Transverse colon (tissue), 4 donors: ENCODE measurements at regions not wholly inside any gene's neighbourhood (a gene's known extent, or its start where the extent isn't known, plus 50 kb on each side); places are given as distances from the start of the nearest gene placed in this dataset.

ENCODE experiments used
- DNase-seq: peaks from one replicate; pipeline ENCODE4 v3.0.0-alpha.2; 2019
- H3K27ac ChIP-seq, 4 donors: fragments of 200-600 bp; sonication (generic); 2 replicates each; pipeline ENCODE4 v1.5.1; 2016 to 2018; ENCODE audit warnings: inconsistent platforms in 4 of 4
- H3K27me3 ChIP-seq: fragments of 200-600 bp; sonication (generic); 2 replicates; pipeline ENCODE4 v1.5.1; 2017; ENCODE audit warnings: inconsistent platforms
- H3K36me3 ChIP-seq, 4 donors: fragments of 200-600 bp; sonication (generic); 2 replicates each; pipeline ENCODE4 v1.5.1; 2017 to 2019; ENCODE audit warnings: inconsistent platforms in 4 of 4
- H3K4me1 ChIP-seq, 4 donors: fragments of 200-600 bp; sonication (generic); 2 replicates each; pipeline ENCODE4 v1.5.1; 2017 to 2020; ENCODE audit warnings: inconsistent platforms in 4 of 4
- H3K4me3 ChIP-seq, 4 donors: fragments of 200-600 bp; sonication (generic); 1 replicate in 1 of 4; 2 replicates in 3 of 4; pipeline versions ENCODE4 v1.5.1 to v1.6.1; 2017 to 2019; ENCODE audit warnings: inconsistent platforms in 4 of 4
- H3K9me3 ChIP-seq, 2 donors: fragments of 200-600 bp; sonication (generic); 2 replicates each; pipeline ENCODE4 v1.5.1; 2017 to 2019; ENCODE audit warnings: inconsistent platforms in 2 of 2
- CTCF ChIP-seq, 5 experiments: fragments of 200-600 bp in 3 of 5; fragments of 450-650 bp in 2 of 5; sonication (generic) in 3 of 5; IDR thresholded peaks; 1 replicate in 2 of 5; 2 replicates in 3 of 5; pipeline ENCODE4 v1.5.1; 2016 to 2017; ENCODE audit warnings: antibody characterized with exemption in 5 of 5, inconsistent platforms in 3 of 5, mild to moderate bottlenecking in 2 of 5, moderate library complexity in 1 of 5
- EP300 ChIP-seq: sonication (generic); formaldehyde crosslinking; IDR thresholded peaks from one replicate; pipeline ENCODE4 v1.6.1; 2017; ENCODE audit warnings: antibody characterized with exemption, low read depth
- POLR2A ChIP-seq: fragments of 450-650 bp; IDR thresholded peaks from one replicate; pipeline ENCODE4 v1.6.1; 2016; ENCODE audit warnings: antibody characterized with exemption, mild to moderate bottlenecking, moderate library complexity
- POLR2AphosphoS5 ChIP-seq, 3 donors: sonication (generic); formaldehyde crosslinking; IDR thresholded peaks; one replicate each; pipeline ENCODE4 v1.6.1; 2016; ENCODE audit warnings: antibody characterized with exemption in 3 of 3
- WGBS, 2 donors: methylation state at CpG; one replicate each; pipeline ENCODE4 v1.1.5; 2018; ENCODE audit warnings: low coverage in 1 of 2; 5-methylcytosine and 5-hydroxymethylcytosine counted together
- in situ Hi-C, 4 donors: fragments of 200-750 bp; cut with MboI; loops; one replicate each; pipeline versions ENCODE4 v1.15.0 to v1.15.1; 2017; ENCODE audit warnings: low sequenced_read_pairs in 3 of 4, low pct_ligation_motif_present in 1 of 4, low pct_unique_long_range_greater_than_20kb in 1 of 4
- intact Hi-C: fragments of 100-400 bp; cut with DNase I; formaldehyde crosslinking; loops from one replicate; pipeline ENCODE4 v1.15.1; 2023; ENCODE audit warnings: low total_unique reads

GRCh38 chr6:113363048-113363798, 493.9 kb upstream of the MARCKS start:
- H3K9me3 ChIP-seq: no peaks in the 10 kb centered on the region
- no peak overlapping the region for H3K4me3 ChIP-seq
- intact Hi-C loops (no loop called here), in situ Hi-C loops (no loop called here)
- TF ChIP-seq EP300 (no peak), POLR2AphosphoS5 (IDR thresholded peaks at IDR 0.05) (no peak), CTCF (IDR thresholded peaks at IDR 0.05) (no peak)
- H3K36me3 ChIP-seq: no peaks in the 10 kb centered on the region
- no peak for DNase-seq
- peaks cover 3 to 17% (median 8%) of the 10 kb centered on the region in 4 donors for H3K4me1 ChIP-seq
- 86 to 87% methylated on average over 4 of the region's 4 CpGs for WGBS, 2 donors
- no peaks in the 10 kb centered on the region for H3K27me3 ChIP-seq
- H3K27ac ChIP-seq: no peak overlapping the region

GRCh38 chr6:113363866-113364265, 493.3 kb upstream of the MARCKS start:
- Histone ChIP-seq H3K4me1 (peaks cover 3 to 17% (median 8%) of the 10 kb centered on the region in 4 donors), H3K36me3 (no peaks in the 10 kb centered on the region), H3K4me3 (no peak overlapping the region), H3K27me3 (no peaks in the 10 kb centered on the region), H3K9me3 (no peaks in the 10 kb centered on the region), H3K27ac (no peak overlapping the region)
- no peak for TF ChIP-seq EP300
- TF ChIP-seq CTCF (IDR thresholded peaks at IDR 0.05): no peak
- TF ChIP-seq POLR2A: no peak
- TF ChIP-seq POLR2AphosphoS5 (IDR thresholded peaks at IDR 0.05): no peak
- intact Hi-C loops: no loop called here
- in situ Hi-C loops: no loop called here
- no peak for DNase-seq

GRCh38 chr6:113364766-113365165, 492.4 kb upstream of the MARCKS start:
- no peak for DNase-seq
- H3K27ac ChIP-seq: no peak overlapping the region
- intact Hi-C loops: no loop called here
- no peaks in the 10 kb centered on the region for H3K9me3 ChIP-seq
- no peaks in the 10 kb centered on the region for H3K36me3 ChIP-seq
- WGBS, 2 donors: 100% methylated on average over 3 of the region's 3 CpGs; no CpG with 5 or more reads in 1 of the 2 donors
- H3K4me1 ChIP-seq: peaks cover 3 to 17% (median 8%) of the 10 kb centered on the region in 4 donors
- no peak overlapping the region for H3K4me3 ChIP-seq
- in situ Hi-C loops: no loop called here
- no peaks in the 10 kb centered on the region for H3K27me3 ChIP-seq
- TF ChIP-seq POLR2A (no peak), POLR2AphosphoS5 (IDR thresholded peaks at IDR 0.05) (no peak)

- in situ Hi-C loops: no loop called here
- Histone ChIP-seq H3K4me1 (peaks cover 3 to 17% (median 8%) of the 10 kb centered on the region in 4 donors), H3K27me3 (no peaks in the 10 kb centered on the region), H3K4me3 (no peak overlapping the region), H3K36me3 (no peaks in the 10 kb centered on the region), H3K27ac (no peak overlapping the region), H3K9me3 (no peaks in the 10 kb centered on the region)
- intact Hi-C loops: no loop called here
- 67 to 100% methylated on average over 2 of the region's 2 CpGs for WGBS, 2 donors
- DNase-seq: no peak
- no peak for TF ChIP-seq POLR2AphosphoS5 (IDR thresholded peaks at IDR 0.05)
- TF ChIP-seq POLR2A: no peak
- TF ChIP-seq CTCF (IDR thresholded peaks at IDR 0.05): no peak
- no peak for TF ChIP-seq EP300
Measured at GRCh38 chr6:113365191-113365590, 492.0 kb upstream of the MARCKS start.

GRCh38 chr6:113366505-113366904, 490.6 kb upstream of the MARCKS start:
- 66 to 81% methylated on average over 3 of the region's 3 CpGs for WGBS, 2 donors

More at GRCh38 chr6:113366505-113366904, 490.6 kb upstream of the MARCKS start:
- TF ChIP-seq EP300: no peak
- in situ Hi-C loops (no loop called here), intact Hi-C loops (no loop called here)
- no peak overlapping the region for H3K27ac ChIP-seq
- no peaks in the 10 kb centered on the region for H3K9me3 ChIP-seq
- no peaks in the 10 kb centered on the region for H3K27me3 ChIP-seq
- H3K36me3 ChIP-seq: no peaks in the 10 kb centered on the region
- DNase-seq: no peak
- H3K4me3 ChIP-seq: no peak overlapping the region
- H3K4me1 ChIP-seq: peaks cover 3 to 17% (median 8%) of the 10 kb centered on the region in 4 donors
